GM23248 (cell line): ENCODE measurements at regions not wholly inside any gene's neighbourhood (a gene's known extent, or its start where the extent isn't known, plus 50 kb on each side); places are given as distances from the start of the nearest gene placed in this dataset.

Source experiments
- DNase-seq: peaks from one replicate; pipeline ENCODE4 v3.0.0-alpha.2; 2015
- H2AFZ ChIP-seq: fragments of 200-600 bp; sonication (generic); 2 replicates; pipeline ENCODE4 v1.6.1; 2016; ENCODE audit warnings: antibody characterized with exemption
- H3F3A ChIP-seq: fragments of 200-600 bp; sonication (generic); 2 replicates; pipeline ENCODE4 v1.6.1; 2016; ENCODE audit warnings: mild to moderate bottlenecking, antibody characterized with exemption, mixed run types; ENCODE audit not compliant: insufficient read depth
- H3K27ac ChIP-seq: fragments of 200-600 bp; sonication (generic); 2 replicates; pipeline ENCODE4 v1.5.1; 2016; ENCODE audit warnings: mild to moderate bottlenecking
- H3K27me3 ChIP-seq: fragments of 200-600 bp; sonication (generic); replicated peaks from 2 replicates; pipeline ENCODE4 v1.6.1; 2016; ENCODE audit warnings: mild to moderate bottlenecking; ENCODE audit not compliant: insufficient read depth
- H3K36me3 ChIP-seq: fragments of 200-600 bp; sonication (generic); 2 replicates; pipeline ENCODE4 v1.6.1; 2016; ENCODE audit warnings: low read depth, mild to moderate bottlenecking
- H3K4me1 ChIP-seq: fragments of 200-600 bp; sonication (generic); 2 replicates; pipeline ENCODE4 v1.6.1; 2016; ENCODE audit warnings: mild to moderate bottlenecking; ENCODE audit not compliant: insufficient read depth
- H3K4me2 ChIP-seq: fragments of 200-600 bp; sonication (generic); one replicate; pipeline ENCODE4 v1.6.1; 2016; ENCODE audit warnings: mild to moderate bottlenecking; ENCODE audit not compliant: unreplicated experiment
- H3K4me3 ChIP-seq: fragments of 200-600 bp; sonication (generic); 2 replicates; pipeline ENCODE4 v1.5.1; 2016; ENCODE audit warnings: mild to moderate bottlenecking
- H3K79me2 ChIP-seq: fragments of 200-600 bp; sonication (generic); 2 replicates; pipeline ENCODE4 v1.6.1; 2016; ENCODE audit warnings: mild to moderate bottlenecking; ENCODE audit not compliant: insufficient read depth
- H3K9ac ChIP-seq: fragments of 200-600 bp; sonication (generic); 2 replicates; pipeline ENCODE4 v1.6.1; 2016; ENCODE audit warnings: mild to moderate bottlenecking
- H3K9me2 ChIP-seq: fragments of 200-600 bp; sonication (generic); 2 replicates; pipeline ENCODE4 v1.6.1; 2016; ENCODE audit warnings: mixed run types, mild to moderate bottlenecking, moderate library complexity; ENCODE audit not compliant: insufficient read depth
- H3K9me3 ChIP-seq: fragments of 200-600 bp; sonication (generic); one replicate; pipeline ENCODE4 v1.6.1; 2017; ENCODE audit warnings: low read depth
- H4K20me1 ChIP-seq: fragments of 200-600 bp; sonication (generic); 2 replicates; pipeline ENCODE4 v1.6.0; 2016; ENCODE audit not compliant: insufficient read depth
- EZH2 ChIP-seq: fragments of 200-600 bp; sonication (generic); IDR thresholded peaks from 2 replicates; pipeline ENCODE4 v1.6.1; 2018; ENCODE audit warnings: antibody characterized with exemption, mild to moderate bottlenecking; ENCODE audit not compliant: insufficient read depth, poor library complexity, severe bottlenecking
- EZH2phosphoT487 ChIP-seq: fragments of 200-600 bp; sonication (generic); IDR thresholded peaks from 2 replicates; pipeline ENCODE4 v1.6.1; 2018; ENCODE audit warnings: antibody characterized with exemption, moderate library complexity, mild to moderate bottlenecking, low read depth; ENCODE audit not compliant: insufficient read depth
- WGBS, 2 experiments: methylation state at CpG; one replicate each; pipeline ENCODE4 v1.1.6; 2015 to 2017; ENCODE audit warnings: low lambda C conversion rate in 2 of 2, low coverage in 1 of 2; ENCODE audit errors: missing lambda C conversion rate in 2 of 2; 5-methylcytosine and 5-hydroxymethylcytosine counted together
- in situ Hi-C: fragments of 300-500 bp; cut with MboI; formaldehyde crosslinking; loops from 2 replicates; pipeline ENCODE4 v1.15.0; 2020

DNA sequence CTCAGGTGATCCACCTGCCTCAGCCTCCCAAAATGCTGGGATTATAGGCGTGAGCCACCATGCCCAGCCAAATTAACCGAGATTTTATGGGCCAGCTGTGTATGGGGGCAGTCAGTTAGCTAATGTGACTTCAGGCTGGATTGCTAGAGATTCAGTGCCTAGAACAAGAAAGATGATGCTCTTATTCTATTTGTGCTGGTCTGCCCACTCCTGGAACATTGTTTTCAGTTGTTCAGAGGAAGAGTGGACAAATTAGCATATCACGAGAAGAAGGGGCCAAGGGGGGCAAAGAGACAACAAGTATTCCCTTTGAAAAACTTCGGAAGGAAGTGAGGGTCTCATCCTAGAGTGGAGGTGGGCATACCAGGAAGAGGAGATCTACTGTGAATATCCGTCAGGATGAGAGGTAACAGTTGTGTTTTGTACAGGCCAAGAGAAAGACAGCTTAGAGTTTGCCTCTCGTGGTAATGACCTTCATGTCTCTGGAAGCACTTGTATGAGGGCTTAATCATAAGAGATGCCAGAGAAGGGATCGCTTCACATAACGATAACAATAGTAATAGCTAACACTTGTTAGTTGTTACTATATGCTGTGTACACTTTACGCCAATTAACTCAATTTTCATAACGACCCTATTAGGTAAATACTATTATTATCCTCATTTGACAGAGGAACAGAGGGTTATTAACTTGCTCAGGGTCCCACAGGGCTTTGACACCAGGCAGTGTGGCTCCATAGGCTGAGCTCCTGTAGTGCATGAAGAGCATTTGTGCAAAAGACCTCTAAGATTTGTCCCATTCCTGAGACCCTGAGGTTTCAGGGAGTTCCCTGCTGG lies 138.3 kb downstream of the DDX1 start:
- Histone ChIP-seq H3K4me1 (peaks cover 24% of the 10 kb centered on the region), H3K36me3 (no peaks in the 10 kb centered on the region), H4K20me1 (no peaks in the 10 kb centered on the region), H3K27ac (no peak overlapping the region), H3K9me3 (no peaks in the 10 kb centered on the region), H3K27me3 (peaks cover 53% of the 10 kb centered on the region), H3K79me2 (no peaks in the 10 kb centered on the region), H3K4me2 (no peak overlapping the region), H3K4me3 (no peak overlapping the region), H3F3A (no peaks in the 10 kb centered on the region; the same call in 1 of the 2 replicates), H3K9me2 (no peaks in the 10 kb centered on the region), H3K9ac (no peak overlapping the region), H2AFZ (no peak overlapping the region)
- in situ Hi-C loops = no loop called here
- no peak for TF ChIP-seq EZH2phosphoT487
- TF ChIP-seq EZH2 = no peak
- WGBS, 2 experiments = 59 to 62% methylated on average over 10 of the region's 10 CpGs
- no peak for DNase-seq

- Histone ChIP-seq H3K79me2 (no peaks in the 10 kb centered on the region), H3K9me2 (no peaks in the 10 kb centered on the region), H3K27ac (no peak overlapping the region), H3F3A (no peaks in the 10 kb centered on the region; the same call in 1 of the 2 replicates), H3K36me3 (no peaks in the 10 kb centered on the region), H3K9me3 (no peaks in the 10 kb centered on the region), H2AFZ (no peak overlapping the region), H3K27me3 (peaks cover 56% of the 10 kb centered on the region), H3K4me1 (peaks cover 24% of the 10 kb centered on the region), H4K20me1 (no peaks in the 10 kb centered on the region), H3K9ac (no peak overlapping the region), H3K4me3 (no peak overlapping the region), H3K4me2 (no peak overlapping the region)
- WGBS, 2 experiments = 17 to 18% methylated on average over 6 to 7 of the region's 7 CpGs
- peak; percentile 92 for DNase-seq
- TF ChIP-seq EZH2phosphoT487 = no peak
- TF ChIP-seq EZH2 = no peak
- in situ Hi-C loops = no loop called here
Measured at GRCh38 chr2:15730545-15731212, 139.0 kb downstream of the DDX1 start.

DNA sequence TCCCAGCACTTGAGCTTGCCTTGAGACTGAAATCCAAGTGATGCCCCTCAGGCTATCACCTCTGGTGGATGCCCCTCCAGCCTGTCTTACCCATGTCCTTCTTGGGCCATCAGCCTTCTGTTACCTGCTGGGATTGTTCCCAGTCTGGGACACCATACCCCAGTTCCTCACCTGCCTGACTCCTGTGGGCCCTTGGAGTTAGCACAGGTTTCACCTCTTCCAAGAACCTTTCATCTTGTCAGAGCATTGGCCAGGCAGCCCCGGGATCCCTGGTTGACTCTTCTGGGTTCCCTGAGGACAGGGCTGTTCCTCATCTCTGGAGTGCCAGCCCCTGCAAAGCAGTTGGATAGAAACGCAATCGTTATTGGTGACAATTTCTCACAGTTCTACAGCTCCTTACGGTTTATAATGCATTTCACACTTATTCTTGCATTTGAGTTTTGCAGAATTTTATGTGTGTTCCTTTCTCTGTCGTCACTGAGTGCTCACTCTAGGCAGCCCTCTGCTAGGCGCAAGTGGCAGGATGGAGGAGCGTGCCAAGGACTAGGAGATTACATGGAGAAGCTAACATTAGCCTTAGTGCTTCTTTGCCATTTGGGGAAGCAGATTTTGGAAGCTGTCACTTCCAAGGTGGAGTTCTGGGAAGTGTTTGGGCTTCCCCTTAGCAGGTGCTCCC lies 139.7 kb downstream of the DDX1 start:
- no peak overlapping the region for H3K4me2 ChIP-seq
- peaks cover 59% of the 10 kb centered on the region for H3K27me3 ChIP-seq
- no peaks in the 10 kb centered on the region for H3K9me2 ChIP-seq
- H3K4me1 ChIP-seq = peaks cover 24% of the 10 kb centered on the region
- 69 to 73% methylated on average over 7 of the region's 7 CpGs for WGBS, 2 experiments
- no peaks in the 10 kb centered on the region for H3K36me3 ChIP-seq
- no peak overlapping the region for H2AFZ ChIP-seq
- no peaks in the 10 kb centered on the region for H3K79me2 ChIP-seq
- TF ChIP-seq EZH2phosphoT487 (no peak), EZH2 (no peak)
- H3K4me3 ChIP-seq = no peak overlapping the region
- H3F3A ChIP-seq = no peaks in the 10 kb centered on the region; the same call in 1 of the 2 replicates
- H3K9me3 ChIP-seq = no peaks in the 10 kb centered on the region
- no peak for DNase-seq
- H4K20me1 ChIP-seq = no peaks in the 10 kb centered on the region
- in situ Hi-C loops = no loop called here
- no peak overlapping the region for H3K27ac ChIP-seq
- no peak overlapping the region for H3K9ac ChIP-seq

DNA sequence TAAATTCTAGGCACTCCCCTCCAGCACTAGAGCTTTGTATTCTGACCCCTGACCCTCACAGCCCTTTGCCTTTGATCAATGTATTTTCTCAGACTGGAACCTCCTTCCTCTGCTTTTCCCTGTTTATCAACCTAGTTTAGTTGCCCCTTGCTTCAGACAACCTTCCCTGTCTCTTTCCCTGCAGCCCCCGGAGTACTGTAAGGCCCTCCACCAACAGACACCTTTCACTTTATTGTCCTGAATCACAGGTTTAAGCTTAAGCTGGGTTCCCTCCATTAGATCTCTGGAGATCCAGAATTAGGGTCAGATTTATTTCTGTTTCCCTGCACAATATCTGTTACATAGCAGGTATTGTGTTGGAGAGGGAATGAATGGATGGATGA lies 140.2 kb downstream of the DDX1 start:
- no peak for TF ChIP-seq EZH2phosphoT487
- no peak for TF ChIP-seq EZH2
- no peak for DNase-seq
- Histone ChIP-seq H3K36me3 (no peaks in the 10 kb centered on the region), H4K20me1 (no peaks in the 10 kb centered on the region), H2AFZ (no peak overlapping the region), H3K79me2 (no peaks in the 10 kb centered on the region), H3K27me3 (peaks cover 59% of the 10 kb centered on the region), H3K4me3 (no peak overlapping the region), H3K9me3 (no peaks in the 10 kb centered on the region), H3K4me1 (peaks cover 24% of the 10 kb centered on the region), H3K9me2 (no peaks in the 10 kb centered on the region), H3K4me2 (no peak overlapping the region), H3K27ac (no peak overlapping the region), H3K9ac (no peak overlapping the region), H3F3A (no peaks in the 10 kb centered on the region; the same call in 1 of the 2 replicates)
- 73 to 91% methylated on average over 1 of the region's 1 CpG for WGBS, 2 experiments
- in situ Hi-C loops = no loop called here
